GDM1 (cell line): ENCODE measurements at regions not wholly inside any gene's neighbourhood (a gene's known extent, or its start where the extent isn't known, plus 50 kb on each side); places are given as distances from the start of the nearest gene placed in this dataset.
"Not testable (repeated sequence)": the region's sequence is repeated elsewhere in the genome, so short reads cannot be mapped to it uniquely, and the experiment has no call there.

Experiments
- DNase-seq: peaks from one replicate; lab custom pipeline; 2025; lab: John Stamatoyannopoulos, UW

DNA sequence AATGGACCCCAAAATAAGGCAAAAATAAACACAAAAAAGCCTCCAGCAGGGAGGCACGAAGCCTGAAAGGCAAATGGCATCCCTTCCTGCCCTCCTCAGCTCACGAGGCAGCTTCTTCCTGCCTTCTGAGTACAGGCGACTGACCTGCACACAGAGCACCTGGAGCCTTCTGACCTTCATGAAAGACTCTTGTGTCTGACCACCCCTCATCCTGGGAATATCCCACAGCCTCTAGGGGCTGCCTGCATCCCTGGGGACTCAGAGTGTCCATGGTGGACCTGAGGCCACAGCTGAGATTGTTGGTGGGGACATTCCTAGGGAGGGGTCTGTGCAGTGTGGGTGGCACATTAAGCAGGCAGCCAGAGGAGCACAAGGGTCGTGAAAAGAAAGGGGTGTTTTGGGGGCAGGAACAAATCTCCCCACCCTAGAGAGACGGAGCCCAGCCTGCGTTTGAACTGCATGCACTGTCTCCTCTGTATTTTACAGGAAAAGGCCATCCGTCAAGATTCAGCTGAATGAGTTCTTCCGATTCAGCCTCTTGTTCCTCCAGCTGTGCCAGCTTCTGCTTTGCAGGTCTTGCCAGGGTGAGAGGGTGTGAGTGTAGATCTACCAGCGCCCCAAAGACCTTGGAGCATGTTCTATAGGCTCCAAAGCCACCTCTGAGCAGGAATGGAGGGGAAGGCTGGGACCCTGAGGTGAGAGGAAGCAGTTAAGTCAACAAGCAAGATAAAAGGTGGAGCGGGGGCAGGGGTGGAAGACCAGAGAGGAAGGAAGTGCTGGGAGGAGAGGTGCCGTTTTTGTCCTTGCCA lies 80.4 kb upstream of the MEF2A start:
- peak; percentile 60 for DNase-seq

DNA sequence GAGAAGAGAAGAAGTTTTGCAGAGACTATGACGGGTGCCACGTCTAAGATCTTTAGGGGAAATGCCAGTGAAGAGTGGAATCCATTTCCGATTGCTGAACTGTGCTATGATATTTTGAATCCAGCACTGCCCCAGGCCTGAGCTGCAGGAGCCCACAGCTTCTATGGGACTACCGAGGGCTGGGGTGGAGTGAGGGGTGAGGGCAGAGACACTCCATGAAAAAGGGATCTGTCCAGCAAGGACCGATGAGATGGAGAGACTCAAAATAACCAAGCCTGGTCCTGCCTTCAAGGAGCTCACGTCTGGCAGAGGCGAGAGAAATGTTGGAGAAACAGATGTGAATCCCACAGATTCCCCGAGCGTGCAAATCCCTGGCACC lies 79.8 kb upstream of the MEF2A start:
- no peak for DNase-seq

DNA sequence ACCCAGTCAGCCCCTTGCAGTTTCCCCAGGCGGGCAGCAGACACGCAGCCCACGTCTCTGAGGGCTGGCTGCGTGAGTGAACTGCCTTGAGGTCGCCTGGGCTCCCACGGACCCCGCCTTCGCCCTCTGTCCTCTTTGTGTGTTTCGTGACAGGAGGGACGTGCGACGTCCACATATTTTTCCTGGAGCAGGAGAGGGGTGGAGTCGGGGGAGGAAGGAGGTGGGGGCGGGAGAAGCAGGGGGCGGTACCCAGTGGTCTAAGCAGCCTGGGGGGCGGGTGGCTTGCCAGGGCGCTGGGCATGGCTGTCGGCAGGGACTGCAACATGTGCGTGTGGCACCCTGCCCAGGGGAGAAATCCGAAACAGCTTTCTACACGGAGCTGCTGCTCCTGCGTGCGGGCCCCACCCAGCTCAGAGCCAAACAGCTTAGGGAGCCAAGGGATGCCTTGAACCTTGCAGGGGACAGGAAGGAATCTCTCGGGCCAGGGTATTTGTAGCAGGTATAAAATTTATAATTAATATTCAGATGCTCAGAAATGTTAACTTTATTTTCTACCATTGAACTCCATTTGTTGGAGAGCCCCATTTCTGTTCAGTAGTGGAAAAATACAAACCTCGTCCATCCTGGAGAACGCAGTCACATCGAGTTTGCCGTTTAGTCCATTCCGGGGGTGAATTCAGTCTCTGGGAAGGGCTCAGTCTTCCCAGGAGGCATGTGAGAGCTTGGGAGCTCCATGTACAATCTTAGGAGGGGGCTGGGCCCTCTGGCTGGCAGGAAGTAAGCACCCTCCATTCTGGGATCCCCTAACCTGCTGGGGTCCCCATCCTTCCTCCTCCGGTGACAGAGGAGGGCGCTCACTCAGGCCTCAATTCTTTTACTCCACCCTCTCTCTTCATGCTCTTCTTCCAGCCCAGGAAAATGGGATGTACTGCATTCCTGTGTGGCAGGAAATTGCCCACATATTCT lies 79.1 kb upstream of the MEF2A start:
- DNase-seq, result no peak

DNA sequence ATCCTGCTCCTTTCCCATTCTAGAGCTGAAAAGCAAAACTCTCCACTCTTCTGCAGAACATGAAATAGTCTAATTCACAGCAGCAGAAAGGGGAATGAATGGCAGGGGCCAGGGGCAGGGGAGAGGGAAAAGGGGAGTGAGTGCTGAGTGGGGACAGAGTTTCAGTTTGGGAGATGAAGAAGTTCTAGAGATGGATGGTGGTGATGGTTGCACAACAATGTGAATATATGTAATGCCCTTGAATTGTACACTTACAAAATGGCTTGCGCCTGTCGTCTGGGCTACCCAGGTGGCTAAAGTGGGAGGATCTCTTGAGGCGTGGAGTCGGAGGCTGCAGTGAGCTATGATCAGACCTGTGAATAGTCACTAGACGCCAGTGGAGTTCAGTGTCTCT lies 78.5 kb upstream of the MEF2A start:
- no peak for DNase-seq

DNA sequence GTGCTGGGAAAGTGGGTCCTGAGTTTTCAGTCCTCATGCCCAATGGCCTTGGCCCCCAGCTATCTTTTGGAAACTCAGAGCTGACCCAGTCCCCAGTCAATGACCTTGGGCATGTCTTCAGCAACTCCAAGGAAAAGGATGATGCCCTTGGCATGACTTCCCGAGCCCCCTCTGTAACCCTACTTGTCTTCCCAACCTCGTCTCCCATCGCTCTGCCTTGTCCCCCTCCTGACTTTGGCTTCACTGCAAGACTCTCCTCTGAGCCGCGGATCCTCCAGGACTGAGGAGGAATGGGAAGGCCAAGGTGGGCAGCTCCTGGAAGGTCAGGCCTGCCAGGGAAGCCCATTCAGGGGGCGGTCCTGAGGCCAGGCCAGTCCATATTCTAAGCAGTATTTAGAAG lies 73.5 kb upstream of the MEF2A start:
- DNase-seq, result no peak

DNA sequence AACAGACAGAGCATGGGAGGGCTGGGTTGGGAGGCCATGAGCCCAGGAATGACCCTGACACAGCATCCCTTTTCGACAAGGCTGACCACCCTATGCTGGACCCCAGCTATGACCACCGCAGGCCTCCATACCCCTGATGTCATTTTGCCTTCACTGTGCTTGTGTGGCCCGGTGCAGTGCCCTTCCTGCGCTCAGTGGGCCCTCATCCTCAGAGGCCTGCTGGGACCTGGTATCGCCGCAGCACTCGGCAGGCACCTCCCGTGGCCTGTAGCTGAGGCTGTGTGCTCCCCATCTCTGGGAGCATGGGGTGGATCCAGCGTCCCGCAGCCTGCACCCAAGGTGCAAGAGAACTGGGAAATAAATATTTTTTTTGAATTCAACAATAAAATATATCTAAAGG lies 73.1 kb upstream of the MEF2A start:
- DNase-seq, result no peak

DNA sequence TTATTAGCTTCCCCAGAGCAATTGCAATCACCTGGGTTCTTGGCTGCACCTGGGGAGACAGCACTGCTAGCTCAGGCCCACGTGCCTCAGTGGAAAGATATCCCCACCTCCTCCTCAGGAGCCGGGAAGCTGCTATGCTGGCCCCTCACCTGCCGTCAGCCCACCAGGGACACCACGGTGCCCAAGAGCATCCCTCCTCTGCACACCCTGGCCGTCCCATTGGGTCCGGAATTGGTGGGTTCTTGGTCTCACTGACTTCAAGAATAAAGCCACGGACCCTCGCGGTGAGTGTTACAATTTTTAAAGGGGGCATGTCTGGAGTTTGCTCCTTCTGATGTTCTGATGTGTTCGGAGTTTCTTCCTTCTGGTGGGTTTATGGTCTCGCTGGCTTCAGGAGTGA lies 72.3 kb upstream of the MEF2A start:
- no peak for DNase-seq

DNA sequence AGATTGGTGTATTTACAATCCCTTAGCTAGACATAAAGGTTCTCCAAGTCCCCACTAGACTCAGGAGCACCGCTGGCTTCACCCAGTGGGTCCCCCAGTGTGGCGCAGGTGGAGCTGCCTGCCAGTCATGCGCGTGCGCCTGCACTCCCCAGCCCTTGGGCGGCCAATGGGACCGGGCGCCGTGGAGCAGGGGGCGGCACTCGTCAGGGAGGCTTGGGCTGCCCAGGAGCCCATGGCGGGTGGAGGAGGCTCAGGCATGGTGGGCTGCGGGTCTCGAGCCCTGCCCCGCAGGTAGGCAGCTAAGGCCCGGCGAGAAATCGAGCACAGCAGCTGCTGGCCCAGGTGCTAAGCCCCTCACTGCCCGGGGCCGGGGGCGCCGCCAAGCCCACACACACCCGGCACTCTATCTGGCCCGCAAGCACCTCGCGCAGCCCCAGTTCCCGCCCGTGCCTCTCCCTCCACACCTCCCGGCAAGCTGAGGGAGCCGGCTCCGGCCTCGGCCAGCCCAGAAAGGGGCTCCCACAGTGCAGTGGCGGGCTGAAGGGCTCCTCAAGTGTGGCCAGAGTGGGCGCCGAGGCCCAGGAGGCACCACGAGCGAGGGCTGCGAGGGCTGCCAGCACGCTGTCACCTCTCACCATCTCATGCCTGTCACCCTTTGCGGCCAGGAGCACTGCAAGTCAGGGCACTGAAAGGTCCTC lies 71.1 kb upstream of the MEF2A start:
- DNase-seq, result not testable (repeated sequence)

DNA sequence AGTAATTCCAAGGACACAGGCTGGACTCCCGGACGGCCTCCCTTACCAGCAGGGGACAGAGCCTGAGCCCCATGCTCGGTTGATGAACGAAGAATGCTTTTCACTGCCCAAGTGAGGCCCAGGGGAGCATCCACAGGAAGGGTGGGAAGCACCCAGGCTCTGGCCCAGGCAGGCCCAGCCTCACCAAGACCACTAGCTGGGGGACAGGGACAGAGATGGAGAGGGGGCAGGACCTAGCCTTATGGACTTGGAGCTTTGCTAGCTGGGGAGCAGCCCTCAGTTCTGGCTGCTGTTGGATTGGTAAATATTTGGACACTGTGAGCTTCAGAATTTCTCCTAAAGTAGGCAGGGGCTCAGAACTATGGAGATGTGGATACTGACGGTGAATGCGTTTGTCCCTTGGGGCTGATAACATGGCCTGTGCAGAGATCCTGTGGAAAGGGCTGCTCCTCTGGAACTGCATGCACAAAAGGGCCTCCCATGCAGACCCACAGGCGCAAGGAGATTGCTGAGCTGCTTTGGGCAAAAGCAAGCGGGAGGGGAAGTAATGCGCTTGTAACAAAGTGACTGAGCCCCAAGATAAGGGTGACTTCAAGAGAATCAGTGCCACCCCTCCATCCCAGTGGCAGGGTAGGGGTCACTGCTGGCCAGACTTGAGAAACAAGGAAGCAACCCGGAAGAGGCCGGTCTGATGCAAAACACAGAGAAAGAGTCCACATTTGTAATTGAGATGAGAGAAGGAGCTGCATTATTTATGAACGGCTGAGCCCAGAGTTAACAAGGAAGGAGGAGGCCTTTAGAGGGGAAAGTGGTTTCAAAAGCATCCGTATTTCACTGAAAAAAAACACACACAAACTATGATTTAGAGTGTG lies 70.1 kb upstream of the MEF2A start:
- peak; percentile 70 for DNase-seq

DNA sequence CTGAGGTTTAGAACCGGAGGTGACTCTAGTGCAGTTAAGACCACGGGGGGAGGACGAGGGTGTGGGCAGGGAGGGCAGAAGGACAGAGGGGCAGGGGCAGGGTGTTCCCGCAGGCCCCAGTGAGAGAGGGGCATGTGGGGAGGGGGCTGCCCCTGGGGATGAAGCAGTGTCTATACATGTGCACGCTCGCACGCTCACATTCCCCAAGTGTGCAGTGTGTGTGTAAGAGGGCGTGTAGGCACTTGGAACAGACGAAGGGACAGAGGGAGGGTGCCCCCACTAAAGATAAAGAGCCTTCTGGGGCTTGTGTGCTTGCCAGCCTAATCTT lies 69.5 kb upstream of the MEF2A start:
- DNase-seq, result no peak

DNA sequence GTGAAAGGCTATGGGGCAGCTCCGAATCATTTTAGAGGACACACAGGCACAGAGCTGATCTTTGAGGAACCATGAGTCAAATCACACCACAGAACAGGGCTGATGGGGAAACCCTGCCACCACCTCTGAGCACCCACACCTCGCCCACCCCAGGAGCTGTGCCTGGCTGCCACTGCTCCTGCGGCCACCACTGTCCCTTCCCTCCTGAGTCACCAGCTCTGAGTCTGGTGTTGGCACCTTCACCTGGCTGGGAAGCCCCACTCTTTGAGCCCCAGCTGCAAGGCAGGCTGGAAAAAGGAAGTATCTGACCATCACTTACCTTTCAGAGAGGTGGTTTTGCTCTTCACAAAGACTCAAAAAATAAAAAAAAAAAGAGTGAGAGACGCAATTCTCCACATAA lies 63.6 kb upstream of the MEF2A start:
- no peak for DNase-seq

DNA sequence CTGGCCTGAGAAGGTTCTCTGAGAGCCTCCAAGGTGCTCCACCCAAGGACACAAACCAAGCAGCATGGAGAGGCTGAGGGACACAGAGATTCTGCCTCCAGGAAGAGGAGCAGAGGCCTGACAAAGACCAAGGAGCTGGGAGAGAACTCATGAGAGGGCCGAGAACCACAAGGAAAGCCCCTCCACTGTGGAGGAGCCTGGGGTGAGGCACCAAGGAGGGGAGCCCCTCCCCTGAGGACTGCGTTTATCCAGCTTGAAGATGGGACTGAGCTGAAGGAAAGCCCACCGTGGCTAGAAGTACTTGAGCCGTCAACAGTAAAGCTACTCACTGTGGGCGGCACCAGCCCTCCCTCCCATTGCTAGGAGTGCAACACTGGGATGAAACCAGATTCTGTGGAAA lies 63.1 kb upstream of the MEF2A start:
- DNase-seq, result no peak

DNA sequence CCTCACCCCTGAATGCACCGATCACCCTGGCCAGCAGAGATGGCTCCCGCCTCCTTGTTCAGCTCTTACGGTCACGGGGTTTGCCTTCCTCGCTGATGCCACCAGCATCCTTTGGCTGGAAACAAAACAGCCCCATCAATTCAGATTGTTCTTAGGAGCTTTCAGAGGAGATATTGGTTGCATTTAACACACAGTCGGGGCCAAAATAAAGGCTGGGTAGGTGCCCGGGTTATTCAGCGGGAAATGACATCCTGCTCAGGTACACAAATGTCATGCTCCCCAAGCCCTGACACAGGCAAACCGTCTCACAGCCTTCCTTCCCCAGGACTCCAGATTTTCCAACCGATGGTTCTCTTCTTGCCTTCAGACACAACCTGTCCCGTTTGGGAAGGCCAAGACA lies 62.4 kb upstream of the MEF2A start:
- DNase-seq, result no peak

DNA sequence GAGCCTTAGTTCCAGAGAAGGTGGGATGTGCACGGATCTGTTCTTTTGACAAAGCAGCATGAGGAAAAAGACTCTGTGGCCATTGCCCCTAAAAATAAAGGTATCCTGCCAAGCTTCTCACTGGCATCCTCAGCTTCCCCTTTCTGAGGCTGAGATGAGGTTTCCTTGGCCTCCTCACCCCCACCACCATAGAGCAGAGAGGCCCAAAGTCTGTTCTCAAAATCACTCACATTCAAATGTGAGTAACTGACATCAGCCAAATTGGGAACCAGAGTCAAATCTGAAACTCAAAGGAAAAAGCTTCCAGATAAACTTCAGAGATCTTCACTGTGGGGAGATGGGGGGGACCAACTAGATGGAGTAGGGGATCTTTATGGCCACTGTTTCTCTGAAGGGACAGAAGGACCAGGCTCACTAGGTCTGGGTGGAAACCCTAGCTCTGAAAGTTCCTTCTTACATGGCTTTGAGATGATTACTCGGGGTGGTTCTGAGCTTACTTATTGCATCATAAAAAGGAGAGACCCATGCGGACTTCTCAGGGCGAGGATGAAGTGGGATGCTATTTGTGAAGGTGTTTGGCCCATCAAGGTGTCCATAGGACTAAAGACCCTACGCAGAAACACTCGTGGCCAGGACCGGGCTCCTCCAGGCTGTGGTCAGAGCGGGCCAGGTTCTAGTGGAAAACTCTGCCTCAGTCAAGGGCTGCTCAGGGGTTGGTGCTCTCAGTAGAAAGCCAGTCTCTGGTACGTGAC lies 61.5 kb upstream of the MEF2A start:
- peak; percentile 74 for DNase-seq

DNA sequence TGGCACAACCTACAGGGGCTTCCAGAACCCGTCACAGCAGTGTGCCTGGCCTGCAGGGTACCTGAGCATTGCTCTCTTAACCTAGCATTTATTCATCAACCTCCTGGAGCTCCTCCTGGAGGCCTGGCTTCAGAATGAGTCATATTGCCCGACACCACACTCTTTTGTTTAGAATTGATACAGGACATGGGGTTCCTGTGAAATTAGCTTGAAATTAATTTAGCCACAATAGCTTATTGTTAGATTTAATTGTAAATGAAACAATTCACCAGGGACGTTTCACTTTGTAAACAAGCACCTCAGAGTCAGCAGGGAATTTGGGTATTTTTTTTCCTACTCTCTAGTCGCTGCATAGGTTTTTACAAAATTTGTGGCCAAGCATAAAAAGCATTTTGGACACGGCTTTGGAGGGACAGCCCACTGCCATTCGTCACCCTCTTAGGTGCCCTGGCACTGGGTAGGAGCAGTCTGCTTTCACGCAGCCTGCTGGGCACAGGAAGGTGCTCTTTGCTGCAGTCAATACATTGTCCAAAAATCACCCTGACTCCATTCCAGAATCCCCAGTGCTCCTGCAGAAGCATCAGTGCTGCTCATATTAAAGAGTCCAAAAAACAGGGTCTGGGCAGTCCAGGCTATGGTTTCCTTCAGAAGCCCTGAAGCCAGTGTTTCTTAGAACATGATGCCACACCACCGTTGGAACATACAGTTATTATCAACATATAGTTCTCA lies 60.8 kb upstream of the MEF2A start:
- no peak for DNase-seq

DNA sequence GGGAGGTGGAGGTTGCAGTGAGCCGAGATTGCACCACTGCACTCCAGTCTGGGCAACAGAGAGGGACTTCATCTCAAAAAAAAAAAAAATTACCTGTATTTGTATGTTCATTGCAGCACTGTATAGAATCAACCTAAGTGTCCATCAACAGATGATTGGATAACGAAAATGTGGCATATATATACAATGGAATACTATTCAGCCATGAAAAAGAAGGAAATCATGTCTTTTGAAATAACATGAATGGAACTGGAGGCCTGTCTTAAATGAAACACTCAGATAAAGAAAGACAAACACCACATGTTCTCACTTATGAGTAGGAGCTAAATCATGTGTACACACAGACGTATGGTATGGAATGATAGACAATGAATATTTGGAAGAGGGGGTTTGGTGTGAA lies 59.4 kb upstream of the MEF2A start:
- no peak for DNase-seq

DNA sequence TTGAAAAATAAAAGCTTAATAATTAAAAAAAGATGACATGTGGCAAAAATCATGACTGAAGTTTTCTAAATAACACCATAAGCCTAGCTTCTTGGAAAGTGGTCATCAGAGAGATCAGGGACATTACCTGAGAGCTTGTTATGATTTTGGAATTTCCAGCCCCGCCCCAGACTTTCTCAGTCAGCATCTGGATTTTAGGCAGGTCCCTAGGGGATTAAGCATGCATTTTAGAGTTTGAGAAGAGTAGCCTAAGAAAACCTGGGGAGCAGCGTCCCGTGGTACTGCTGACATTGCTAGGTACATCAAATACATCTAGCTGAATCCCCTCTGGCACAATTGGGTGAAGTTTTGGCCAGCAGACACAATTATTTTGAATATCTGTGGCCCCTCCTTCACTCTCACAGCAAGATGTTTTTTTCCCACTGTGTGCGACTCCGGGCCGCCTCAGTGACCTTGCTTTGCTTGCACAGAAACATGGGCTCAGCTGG lies 58.7 kb upstream of the MEF2A start:
- no peak for DNase-seq

DNA sequence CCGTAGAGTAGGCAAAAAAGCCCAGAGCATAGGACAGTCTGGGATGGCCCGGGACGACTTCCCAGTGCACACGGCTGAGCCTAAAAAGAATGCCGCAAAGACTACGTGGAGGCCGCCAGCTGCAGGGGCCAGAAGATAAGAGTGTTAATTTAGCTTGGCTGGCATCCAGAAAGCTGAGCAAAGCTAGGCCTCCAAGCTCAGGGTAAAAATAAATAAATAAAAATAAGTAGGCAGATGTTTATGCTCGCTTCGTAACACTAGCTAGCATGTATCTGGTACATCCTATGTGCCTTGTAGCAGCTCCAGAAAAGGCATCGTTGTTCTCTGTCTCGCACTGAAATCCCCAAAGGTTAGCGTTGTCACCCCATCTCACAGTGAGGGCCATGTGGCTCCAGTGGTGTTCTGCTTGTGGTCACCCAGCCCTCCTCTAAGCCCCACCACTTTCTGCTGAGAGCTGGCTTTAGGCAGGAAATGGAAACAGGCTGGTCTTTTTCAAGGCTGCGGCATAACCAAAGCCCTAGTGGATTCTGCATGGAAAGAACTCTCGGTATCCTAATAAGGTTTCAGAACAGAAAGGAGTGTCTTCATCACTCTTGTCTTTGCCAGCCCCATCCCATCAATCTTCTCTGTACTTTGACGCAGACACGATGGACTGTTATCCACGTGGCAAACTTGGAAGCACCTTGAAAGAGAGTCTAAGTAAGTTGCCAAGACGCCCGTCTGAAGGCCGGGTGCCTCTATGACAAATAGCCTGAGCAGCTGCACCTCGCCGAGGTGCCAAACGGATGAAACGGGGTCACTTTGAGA lies 58.1 kb upstream of the MEF2A start:
- DNase-seq, result peak; percentile 35

DNA sequence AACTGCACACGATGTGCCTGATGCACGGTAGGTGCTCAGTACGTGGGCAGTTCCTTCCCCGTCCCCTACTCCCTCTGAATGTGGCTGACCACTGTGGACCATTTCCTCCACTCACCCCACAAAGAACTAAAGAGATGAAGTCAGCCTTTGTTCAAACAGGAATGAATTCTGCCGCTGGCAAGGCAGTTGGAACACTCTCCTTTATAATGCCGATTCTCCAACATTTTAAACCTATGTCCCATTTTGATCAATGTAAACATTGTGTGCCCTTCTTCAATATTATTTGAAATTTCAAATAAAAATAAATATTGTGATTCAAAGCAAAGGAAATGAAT lies 57.5 kb upstream of the MEF2A start:
- DNase-seq, result no peak

DNA sequence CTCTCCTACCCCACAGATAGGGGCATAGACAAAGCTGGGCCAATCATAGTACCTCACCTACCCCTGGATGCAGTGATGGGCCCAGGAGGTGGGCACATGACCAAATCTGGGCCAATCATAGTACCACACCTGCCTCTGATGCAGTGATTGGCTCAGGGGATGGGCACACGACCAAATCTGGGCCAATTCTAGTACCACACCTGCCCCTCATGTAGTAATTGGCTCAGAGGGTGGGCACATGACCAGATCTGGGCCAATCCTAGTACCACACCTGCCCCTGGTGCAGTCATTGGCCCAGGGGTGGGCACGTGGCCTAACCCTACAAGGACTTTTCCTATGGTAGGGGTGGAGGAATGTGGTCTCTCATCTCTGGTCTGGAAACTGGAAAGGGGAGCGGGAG lies 56.9 kb upstream of the MEF2A start:
- DNase-seq, result no peak
